Smooth muscle cell (in vitro differentiated cells): ENCODE measurements at regions not wholly inside any gene's neighbourhood (a gene's known extent, or its start where the extent isn't known, plus 50 kb on each side); places are given as distances from the start of the nearest gene placed in this dataset.

ENCODE experiments used
- DNase-seq: peaks from one replicate; lab custom pipeline; 2025; ENCODE audit not compliant: unreplicated experiment; lab: John Stamatoyannopoulos, UW
- H2AFZ ChIP-seq: fragments of 200-600 bp; sonication (generic); 2 replicates; pipeline ENCODE4 v1.6.0; 2016; ENCODE audit warnings: antibody characterized with exemption, low read depth, mild to moderate bottlenecking
- H3F3A ChIP-seq: fragments of 200-600 bp; sonication (generic); 2 replicates; pipeline ENCODE4 v1.6.0; 2017; ENCODE audit warnings: antibody characterized with exemption, low read depth
- H3K27ac ChIP-seq: fragments of 200-600 bp; sonication (generic); 2 replicates; pipeline ENCODE4 v1.5.1; 2016; ENCODE audit warnings: low read depth, mild to moderate bottlenecking
- H3K27me3 ChIP-seq: fragments of 200-600 bp; sonication (generic); 2 replicates; pipeline ENCODE4 v1.6.1; 2016; ENCODE audit warnings: low read depth, mild to moderate bottlenecking
- H3K36me3 ChIP-seq: fragments of 200-600 bp; sonication (generic); 2 replicates; pipeline ENCODE4 v1.5.1; 2016; ENCODE audit warnings: low read depth
- H3K4me1 ChIP-seq: fragments of 200-600 bp; sonication (generic); 2 replicates; pipeline ENCODE4 v1.5.1; 2016; ENCODE audit warnings: low read depth
- H3K4me2 ChIP-seq: fragments of 200-600 bp; sonication (generic); 2 replicates; pipeline ENCODE4 v1.6.0; 2016; ENCODE audit warnings: mild to moderate bottlenecking
- H3K4me3 ChIP-seq: fragments of 200-600 bp; sonication (generic); 2 replicates; pipeline ENCODE4 v1.5.1; 2016; ENCODE audit warnings: mild to moderate bottlenecking
- H3K79me2 ChIP-seq: fragments of 200-600 bp; sonication (generic); 2 replicates; pipeline ENCODE4 v1.6.0; 2016; ENCODE audit warnings: low read depth, mild to moderate bottlenecking
- H3K9ac ChIP-seq: fragments of 200-600 bp; sonication (generic); 2 replicates; pipeline ENCODE4 v1.6.0; 2016; ENCODE audit warnings: low read depth
- H3K9me3 ChIP-seq: fragments of 200-600 bp; sonication (generic); replicated peaks from 2 replicates; pipeline ENCODE4 v1.5.1; 2016; ENCODE audit warnings: low read depth
- H4K20me1 ChIP-seq: fragments of 200-600 bp; sonication (generic); 2 replicates; pipeline ENCODE4 v1.6.0; 2016; ENCODE audit warnings: low read depth
- WGBS: methylation state at CpG from one replicate; pipeline ENCODE4 v1.1.7; 2016; ENCODE audit warnings: low lambda C conversion rate; 5-methylcytosine and 5-hydroxymethylcytosine counted together
- TF ChIP-seq, protein P1 (sequence below): fragments of 200-600 bp; sonication (generic); IDR thresholded peaks from 2 replicates; pipeline ENCODE4 v1.5.1; 2017; ENCODE audit warnings: borderline replicate concordance, mild to moderate bottlenecking, antibody characterized with exemption; ENCODE audit not compliant: insufficient read depth, poor library complexity, severe bottlenecking

- Histone ChIP-seq H3K36me3 (no peaks in the 10 kb centered on the region), H3K4me2 (no peak overlapping the region), H3K4me1 (no peaks in the 10 kb centered on the region), H3K27ac (no peak overlapping the region), H3K79me2 (peaks cover 28% of the 10 kb centered on the region), H2AFZ (no peak overlapping the region), H3K4me3 (no peak overlapping the region), H3K9ac (no peak overlapping the region), H3K9me3 (no peaks in the 10 kb centered on the region), H4K20me1 (peaks cover 95% of the 10 kb centered on the region), H3K27me3 (no peaks in the 10 kb centered on the region), H3F3A (no peaks in the 10 kb centered on the region)
- 93% methylated on average over 16 of the region's 19 CpGs for WGBS
- DNase-seq, result no peak
- TF ChIP-seq, protein P1, sequence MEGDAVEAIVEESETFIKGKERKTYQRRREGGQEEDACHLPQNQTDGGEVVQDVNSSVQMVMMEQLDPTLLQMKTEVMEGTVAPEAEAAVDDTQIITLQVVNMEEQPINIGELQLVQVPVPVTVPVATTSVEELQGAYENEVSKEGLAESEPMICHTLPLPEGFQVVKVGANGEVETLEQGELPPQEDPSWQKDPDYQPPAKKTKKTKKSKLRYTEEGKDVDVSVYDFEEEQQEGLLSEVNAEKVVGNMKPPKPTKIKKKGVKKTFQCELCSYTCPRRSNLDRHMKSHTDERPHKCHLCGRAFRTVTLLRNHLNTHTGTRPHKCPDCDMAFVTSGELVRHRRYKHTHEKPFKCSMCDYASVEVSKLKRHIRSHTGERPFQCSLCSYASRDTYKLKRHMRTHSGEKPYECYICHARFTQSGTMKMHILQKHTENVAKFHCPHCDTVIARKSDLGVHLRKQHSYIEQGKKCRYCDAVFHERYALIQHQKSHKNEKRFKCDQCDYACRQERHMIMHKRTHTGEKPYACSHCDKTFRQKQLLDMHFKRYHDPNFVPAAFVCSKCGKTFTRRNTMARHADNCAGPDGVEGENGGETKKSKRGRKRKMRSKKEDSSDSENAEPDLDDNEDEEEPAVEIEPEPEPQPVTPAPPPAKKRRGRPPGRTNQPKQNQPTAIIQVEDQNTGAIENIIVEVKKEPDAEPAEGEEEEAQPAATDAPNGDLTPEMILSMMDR, result no peak
These were observed 348.6 kb downstream of the SEC14L1 start for GRCh38 chr17:77489239-77489892.

GRCh38 chr17:77489893-77490255, 349.1 kb downstream of the SEC14L1 start:
- no peak overlapping the region for H3K27ac ChIP-seq
- no peak overlapping the region for H3K4me2 ChIP-seq
- H3K4me1 ChIP-seq, result no peaks in the 10 kb centered on the region
- H3F3A ChIP-seq, result no peaks in the 10 kb centered on the region
- no peaks in the 10 kb centered on the region for H3K9me3 ChIP-seq
- H3K27me3 ChIP-seq, result no peaks in the 10 kb centered on the region
- 93% methylated on average over 11 of the region's 11 CpGs for WGBS
- no peak overlapping the region for H3K4me3 ChIP-seq
- H3K79me2 ChIP-seq, result peaks cover 23% of the 10 kb centered on the region
- DNase-seq, result no peak
- TF ChIP-seq, protein P1, result no peak
- no peaks in the 10 kb centered on the region for H3K36me3 ChIP-seq
- H3K9ac ChIP-seq, result no peak overlapping the region
- peaks cover 95% of the 10 kb centered on the region for H4K20me1 ChIP-seq
- no peak overlapping the region for H2AFZ ChIP-seq

- Histone ChIP-seq H3K9me3 (no peaks in the 10 kb centered on the region), H3K27me3 (no peaks in the 10 kb centered on the region), H3K9ac (no peak overlapping the region), H3K4me2 (no peak overlapping the region), H4K20me1 (peaks cover 95% of the 10 kb centered on the region), H3K36me3 (no peaks in the 10 kb centered on the region), H3K79me2 (peaks cover 16% of the 10 kb centered on the region), H3K27ac (no peak overlapping the region), H3K4me3 (no peak overlapping the region), H2AFZ (no peak overlapping the region), H3F3A (no peaks in the 10 kb centered on the region), H3K4me1 (no peaks in the 10 kb centered on the region)
- DNase-seq, result no peak
- TF ChIP-seq, protein P1, result no peak
- 95% methylated on average over 27 of the region's 27 CpGs for WGBS
These were observed 349.8 kb downstream of the SEC14L1 start for GRCh38 chr17:77490361-77491183.
